Activated naive CD4-positive, alpha-beta T cell treated with anti-CD3 and anti-CD28 coated beads, Interleukin-2, amount 50 U/mL, for 16 hours (primary cell): ENCODE measurements at regions not wholly inside any gene's neighbourhood (a gene's known extent, or its start where the extent isn't known, plus 50 kb on each side); places are given as distances from the start of the nearest gene placed in this dataset.

Experiments
- DNase-seq: peaks from one replicate; pipeline ENCODE4 v3.0.0-alpha.2; 2020

- no peak for DNase-seq
Measured at GRCh38 chr11:23688411-23688810, 808.4 kb upstream of the LUZP2 start.

- no peak for DNase-seq
Measured at GRCh38 chr11:23688835-23689234, 808.0 kb upstream of the LUZP2 start.

GRCh38 chr11:23696688-23697415 is 800.0 kb upstream of the LUZP2 start:
- no peak for DNase-seq

GRCh38 chr11:23704183-23704582 is 792.7 kb upstream of the LUZP2 start:
- no peak for DNase-seq

GRCh38 chr11:23711981-23712380 is 784.9 kb upstream of the LUZP2 start:
- DNase-seq, result no peak

GRCh38 chr11:23719016-23719415 is 777.8 kb upstream of the LUZP2 start:
- DNase-seq, result no peak

GRCh38 chr11:23723861-23724260 is 773.0 kb upstream of the LUZP2 start:
- no peak for DNase-seq

- no peak for DNase-seq
Measured at GRCh38 chr11:23725752-23726151, 771.1 kb upstream of the LUZP2 start.

GRCh38 chr11:23727387-23727786 is 769.5 kb upstream of the LUZP2 start:
- DNase-seq, result no peak

GRCh38 chr11:23727794-23728193 is 769.1 kb upstream of the LUZP2 start:
- DNase-seq, result no peak

GRCh38 chr11:23729088-23729487 is 767.8 kb upstream of the LUZP2 start:
- no peak for DNase-seq

GRCh38 chr11:23730307-23730998 is 766.4 kb upstream of the LUZP2 start:
- DNase-seq, result no peak

GRCh38 chr11:23732026-23732425 is 764.8 kb upstream of the LUZP2 start:
- no peak for DNase-seq

- no peak for DNase-seq
Measured at GRCh38 chr11:23746896-23747295, 750.0 kb upstream of the LUZP2 start.

GRCh38 chr11:23749762-23750430 is 747.0 kb upstream of the LUZP2 start:
- no peak for DNase-seq

- DNase-seq, result no peak
Measured at GRCh38 chr11:23751280-23751679, 745.6 kb upstream of the LUZP2 start.

- no peak for DNase-seq
Measured at GRCh38 chr11:23755076-23755475, 741.8 kb upstream of the LUZP2 start.

- no peak for DNase-seq
Measured at GRCh38 chr11:23755769-23756168, 741.1 kb upstream of the LUZP2 start.

GRCh38 chr11:23759489-23759888 is 737.4 kb upstream of the LUZP2 start:
- DNase-seq, result no peak

GRCh38 chr11:23764286-23764685 is 732.6 kb upstream of the LUZP2 start:
- no peak for DNase-seq

GRCh38 chr11:23765682-23766252 is 731.1 kb upstream of the LUZP2 start:
- no peak for DNase-seq

- no peak for DNase-seq
Measured at GRCh38 chr11:23767576-23767975, 729.3 kb upstream of the LUZP2 start.

GRCh38 chr11:23769214-23769613 is 727.6 kb upstream of the LUZP2 start:
- no peak for DNase-seq

GRCh38 chr11:23772081-23772480 is 724.8 kb upstream of the LUZP2 start:
- DNase-seq, result no peak
